CD4-positive, alpha-beta T cell (primary cell): ENCODE measurements at regions not wholly inside any gene's neighbourhood (a gene's known extent, or its start where the extent isn't known, plus 50 kb on each side); places are given as distances from the start of the nearest gene placed in this dataset.

Experiments
- ATAC-seq: fragments of 200-7000 bp; cut with Tn5 transposase; one replicate; pipeline ENCODE4 v1.10.0; 2022; ENCODE audit warnings: mild to moderate bottlenecking; ENCODE audit not compliant: poor library complexity
- CTCF ChIA-PET: fragments of 350-600 bp; sonication (Branson Sonifier 250); formaldehyde crosslinking; loops from one replicate; lab custom pipeline; 2021; ENCODE audit warnings: antibody characterized with exemption, inconsistent platforms; lab: Charles Lee
- POLR2A ChIA-PET: fragments of 350-600 bp; sonication (Branson Sonifier 250); formaldehyde crosslinking; loops from one replicate; lab custom pipeline; 2021; ENCODE audit warnings: antibody characterized with exemption, inconsistent platforms; lab: Charles Lee
- DNase-seq, 14 experiments: peaks; one replicate each; pipeline ENCODE4 v3.0.0-alpha.2; 2013 to 2020; ENCODE audit warnings: mixed read lengths in 2 of 14
- H3K27ac ChIP-seq, 2 donors: one replicate each; pipeline versions ENCODE4 v1.5.1 to v1.7.0; 2013; ENCODE audit warnings: low read length in 2 of 2, low read depth in 1 of 2, mild to moderate bottlenecking in 1 of 2
- H3K27me3 ChIP-seq, 2 experiments: 1 replicate in 1 of 2; 2 replicates in 1 of 2; pipeline versions ENCODE4 v1.6.1 to v1.7.0; 2013; ENCODE audit warnings: low read length in 2 of 2, control low read depth in 1 of 2, mild to moderate bottlenecking in 1 of 2, moderate library complexity in 1 of 2; ENCODE audit not compliant: insufficient read depth in 2 of 2, control insufficient read depth in 1 of 2
- H3K36me3 ChIP-seq: one replicate; pipeline ENCODE4 v1.6.1; 2013; ENCODE audit warnings: low read length, control low read depth; ENCODE audit not compliant: insufficient read depth
- H3K4me1 ChIP-seq: one replicate; pipeline ENCODE4 v1.6.1; 2013; ENCODE audit warnings: low read length, control low read depth; ENCODE audit not compliant: insufficient read depth
- H3K4me3 ChIP-seq: one replicate; pipeline ENCODE4 v1.5.1; 2013; ENCODE audit warnings: mild to moderate bottlenecking, low read length, moderate library complexity
- H3K9me3 ChIP-seq, 2 experiments: 1 replicate in 1 of 2; 2 replicates in 1 of 2; pipeline versions ENCODE4 v1.6.1 to v1.7.0; 2013; ENCODE audit warnings: low read length in 2 of 2, mild to moderate bottlenecking in 2 of 2, control low read depth in 1 of 2, moderate library complexity in 1 of 2; ENCODE audit not compliant: control insufficient read depth in 1 of 2, insufficient read depth in 1 of 2
- H3K27ac Mint-ChIP-seq: one replicate; pipeline ENCODE4 v1.8.0; 2020; ENCODE audit warnings: mixed read lengths
- H3K27me3 Mint-ChIP-seq: one replicate; pipeline ENCODE4 v1.8.0; 2021; ENCODE audit warnings: mixed read lengths
- H3K36me3 Mint-ChIP-seq: one replicate; pipeline ENCODE4 v1.8.0; 2021; ENCODE audit warnings: low read depth, mixed read lengths
- H3K4me1 Mint-ChIP-seq: one replicate; pipeline ENCODE4 v1.8.0; 2021; ENCODE audit warnings: low read depth, mixed read lengths
- H3K4me3 Mint-ChIP-seq: one replicate; pipeline ENCODE4 v1.8.0; 2020; ENCODE audit warnings: mild to moderate bottlenecking, mixed read lengths
- H3K9me3 Mint-ChIP-seq: one replicate; pipeline ENCODE4 v1.8.0; 2020; ENCODE audit warnings: mixed read lengths
- CTCF ChIP-seq: fragments of 200-600 bp; IDR thresholded peaks from one replicate; pipeline ENCODE4 v1.8.0; 2022; ENCODE audit warnings: antibody characterized with exemption, mild to moderate bottlenecking
- intact Hi-C, 2 experiments: fragments of 100-400 bp; cut with DNase I in 1 of 2; cut with micrococcal nuclease in 1 of 2; formaldehyde crosslinking; loops; one replicate each; pipeline versions ENCODE4 v1.15.1 to v1.9.0; 2023 to 2025; cut with DNase I, micrococcal nuclease

- Mint-ChIP-seq H3K4me1 (peaks cover 23% of the 10 kb centered on the region), H3K36me3 (no peaks in the 10 kb centered on the region), H3K27ac (no peak overlapping the region), H3K4me3 (no peak overlapping the region), H3K9me3 (no peaks in the 10 kb centered on the region), H3K27me3 (no peaks in the 10 kb centered on the region)
- no peak overlapping the region for H3K27ac ChIP-seq
- no peaks in the 10 kb centered on the region for H3K9me3 ChIP-seq
- no peaks in the 10 kb centered on the region for H3K36me3 ChIP-seq
- no peak for TF ChIP-seq CTCF
- intact Hi-C loops, result no loop called here
- POLR2A ChIA-PET, result no interaction called here
- DNase-seq, result no peak
- ATAC-seq, result no peak
- no peaks in the 10 kb centered on the region for H3K4me1 ChIP-seq
- H3K27me3 ChIP-seq, result no peaks in the 10 kb centered on the region
- no peak overlapping the region for H3K4me3 ChIP-seq
- CTCF ChIA-PET, result no interaction called here
Measured at GRCh38 chr1:90341516-90341915, 346.6 kb downstream of the ZNF326 start.

GRCh38 chr1:90340606-90341005 is 345.7 kb downstream of the ZNF326 start:
- ATAC-seq, result no peak

GRCh38 chr1:90339811-90340210 is 344.9 kb downstream of the ZNF326 start:
- intact Hi-C loops, result no loop called here
- CTCF ChIA-PET, result no interaction called here
- Mint-ChIP-seq H3K4me1 (peaks cover 23% of the 10 kb centered on the region), H3K36me3 (no peaks in the 10 kb centered on the region), H3K27ac (no peak overlapping the region), H3K9me3 (no peaks in the 10 kb centered on the region), H3K27me3 (no peaks in the 10 kb centered on the region), H3K4me3 (no peak overlapping the region)
- Histone ChIP-seq H3K4me1 (no peaks in the 10 kb centered on the region), H3K27ac (no peak overlapping the region), H3K27me3 (no peaks in the 10 kb centered on the region), H3K4me3 (no peak overlapping the region), H3K36me3 (no peaks in the 10 kb centered on the region), H3K9me3 (no peaks in the 10 kb centered on the region)
- DNase-seq (no peak), ATAC-seq (no peak)
- TF ChIP-seq CTCF, result no peak
- POLR2A ChIA-PET, result no interaction called here

More at GRCh38 chr1:90340606-90341005, 345.7 kb downstream of the ZNF326 start:
- no peak for TF ChIP-seq CTCF
- Mint-ChIP-seq H3K27me3 (no peaks in the 10 kb centered on the region), H3K27ac (no peak overlapping the region), H3K4me3 (no peak overlapping the region), H3K36me3 (no peaks in the 10 kb centered on the region), H3K4me1 (peaks cover 23% of the 10 kb centered on the region), H3K9me3 (no peaks in the 10 kb centered on the region)
- POLR2A ChIA-PET, result no interaction called here
- no peaks in the 10 kb centered on the region for H3K36me3 ChIP-seq
- peak in 2 of 14 experiments; percentile 3 to 32 for DNase-seq
- no peaks in the 10 kb centered on the region for H3K27me3 ChIP-seq
- H3K4me3 ChIP-seq, result no peak overlapping the region
- intact Hi-C loops, result no loop called here
- no peaks in the 10 kb centered on the region for H3K9me3 ChIP-seq
- no peaks in the 10 kb centered on the region for H3K4me1 ChIP-seq
- CTCF ChIA-PET, result no interaction called here
- H3K27ac ChIP-seq, result no peak overlapping the region
